Sigmoid colon (tissue), 4 donors: ENCODE measurements at regions not wholly inside any gene's neighbourhood (a gene's known extent, or its start where the extent isn't known, plus 50 kb on each side); places are given as distances from the start of the nearest gene placed in this dataset.
A peak's percentile ranks its signal among the peaks of the same experiment; 100 is the strongest.

Experiments used
- CTCF ChIP-seq, 4 experiments: fragments of 450-650 bp in 3 of 4; fragments of 200-600 bp in 1 of 4; IDR thresholded peaks; one replicate each; pipeline ENCODE4 v1.5.1; 2016 to 2019; ENCODE audit warnings: antibody characterized with exemption in 4 of 4, mild to moderate bottlenecking in 3 of 4, moderate library complexity in 2 of 4
- EP300 ChIP-seq, 4 donors: sonication (generic); formaldehyde crosslinking; IDR thresholded peaks; one replicate each; pipeline ENCODE4 v1.6.1; 2017; ENCODE audit warnings: antibody characterized with exemption in 4 of 4
- POLR2A ChIP-seq, 2 donors: fragments of 450-650 bp; IDR thresholded peaks; one replicate each; pipeline ENCODE4 v1.6.1; 2016; ENCODE audit warnings: antibody characterized with exemption in 2 of 2, mild to moderate bottlenecking in 2 of 2, moderate library complexity in 2 of 2
- POLR2AphosphoS5 ChIP-seq, 4 donors: sonication (generic); formaldehyde crosslinking; IDR thresholded peaks; one replicate each; pipeline ENCODE4 v1.6.1; 2017; ENCODE audit warnings: antibody characterized with exemption in 4 of 4

- TF ChIP-seq POLR2A (IDR thresholded peaks at IDR 0.05): no peak
- TF ChIP-seq CTCF (IDR thresholded peaks at IDR 0.05): no peak
- TF ChIP-seq EP300 (IDR thresholded peaks at IDR 0.05): no peak
- peak in 1 of 4 donors; percentile 40 for TF ChIP-seq POLR2AphosphoS5 (IDR thresholded peaks at IDR 0.05)
These were observed 264.0 kb downstream of the MREG start for GRCh38 chr2:215749092-215749957.
